ENCODE measurements at regions not wholly inside any gene's neighbourhood (a gene's known extent, or its start where the extent isn't known, plus 50 kb on each side); places are given as distances from the start of the nearest gene placed in this dataset.

DNA sequence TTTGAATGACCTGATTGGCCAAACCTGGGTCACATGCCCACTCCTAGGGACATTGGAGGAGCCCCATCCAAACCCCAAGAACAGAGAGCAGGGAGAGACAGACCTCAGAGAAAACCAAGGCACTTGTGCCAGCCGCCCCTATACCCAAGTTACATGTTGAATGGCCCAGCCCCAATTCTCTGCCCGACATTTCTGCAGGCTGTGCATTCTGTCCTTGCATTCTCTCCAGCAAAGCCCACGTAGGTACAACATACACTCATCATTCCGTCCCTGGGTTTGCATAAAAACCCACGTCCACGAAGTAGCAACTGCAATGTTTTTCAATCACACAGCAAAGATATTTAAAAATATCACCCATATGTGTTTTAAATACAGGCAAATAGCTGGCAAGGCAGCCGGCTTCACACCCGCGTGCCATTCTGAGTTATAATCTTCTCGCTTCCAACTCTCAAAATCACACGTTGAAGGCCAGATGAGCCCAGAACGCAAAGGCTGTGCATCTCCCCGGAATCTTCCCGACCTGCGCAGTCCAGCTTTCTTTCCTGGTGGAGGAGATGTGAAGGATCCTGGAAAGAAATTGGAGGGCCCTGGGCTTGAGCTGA lies 91.7 kb upstream of the MYL2 start:
- DNase-seq (ENCODE audit: low spot score): no peak

- no peak for DNase-seq (ENCODE audit: low spot score)
These were observed 90.7 kb upstream of the MYL2 start for GRCh38 chr12:111010916-111011657.

DNA sequence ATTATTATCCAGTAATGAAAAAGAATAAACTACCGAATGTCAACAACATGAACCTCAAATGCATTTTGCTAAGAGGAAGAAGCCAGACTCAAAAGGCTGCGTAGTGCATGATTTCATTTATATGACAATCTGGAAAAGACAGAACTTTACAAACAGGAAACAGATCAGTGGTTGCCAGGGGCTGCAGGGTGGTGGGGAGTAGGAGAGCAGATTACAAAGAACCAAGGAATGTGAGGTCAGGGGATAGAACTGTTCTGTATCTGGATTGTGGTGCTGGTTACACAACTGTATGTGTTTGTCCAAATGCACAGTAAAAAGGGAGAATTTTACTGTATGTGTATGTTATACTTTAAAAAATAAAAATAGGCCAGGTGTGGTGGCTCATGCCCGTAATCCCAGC lies 89.7 kb upstream of the MYL2 start:
- DNase-seq (ENCODE audit: low spot score): no peak

DNA sequence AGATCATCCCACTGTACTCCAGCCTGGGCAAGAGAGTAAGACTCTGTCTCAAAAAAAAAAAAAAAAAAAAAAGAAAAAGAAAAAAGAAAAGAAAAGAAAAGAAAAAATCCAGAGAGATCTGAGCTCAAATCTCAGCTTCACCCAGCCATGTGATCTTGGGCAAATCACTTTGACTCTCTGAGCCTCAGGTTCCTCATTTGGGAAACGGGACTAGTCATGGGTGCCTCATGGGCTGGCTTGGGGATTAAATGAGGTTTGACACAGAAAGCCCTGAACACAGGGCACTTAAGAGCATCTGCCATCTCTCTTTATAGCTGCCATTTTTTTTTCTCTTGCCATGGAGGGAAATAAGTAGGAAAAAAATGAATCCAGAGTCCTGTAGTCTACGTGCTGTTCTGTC lies 86.2 kb upstream of the MYL2 start:
- DNase-seq (ENCODE audit: low spot score): no peak

- DNase-seq (ENCODE audit: low spot score): no peak
These were observed 78.6 kb upstream of the MYL2 start for GRCh38 chr12:110998971-110999370.

DNA sequence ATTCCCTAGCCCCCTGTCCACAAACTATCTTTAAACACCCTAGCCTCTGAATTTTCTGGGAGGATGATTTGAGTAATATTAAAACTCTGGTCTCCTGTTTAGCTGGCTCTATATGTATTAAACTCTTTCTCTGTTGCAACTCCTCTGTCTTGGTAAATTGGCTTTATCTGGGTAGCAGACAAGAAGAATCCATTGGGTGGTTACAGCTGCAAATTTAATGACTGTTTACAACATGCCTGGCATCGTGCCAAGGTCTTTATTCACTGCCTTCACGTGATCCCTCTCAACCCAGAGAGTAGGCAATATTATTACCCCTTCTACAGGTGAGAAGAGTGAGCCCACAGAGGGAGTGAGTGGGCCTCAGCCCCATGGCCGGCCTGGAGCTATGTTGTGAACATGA lies 77.8 kb upstream of the MYL2 start:
- no peak for DNase-seq (ENCODE audit: low spot score)

DNA sequence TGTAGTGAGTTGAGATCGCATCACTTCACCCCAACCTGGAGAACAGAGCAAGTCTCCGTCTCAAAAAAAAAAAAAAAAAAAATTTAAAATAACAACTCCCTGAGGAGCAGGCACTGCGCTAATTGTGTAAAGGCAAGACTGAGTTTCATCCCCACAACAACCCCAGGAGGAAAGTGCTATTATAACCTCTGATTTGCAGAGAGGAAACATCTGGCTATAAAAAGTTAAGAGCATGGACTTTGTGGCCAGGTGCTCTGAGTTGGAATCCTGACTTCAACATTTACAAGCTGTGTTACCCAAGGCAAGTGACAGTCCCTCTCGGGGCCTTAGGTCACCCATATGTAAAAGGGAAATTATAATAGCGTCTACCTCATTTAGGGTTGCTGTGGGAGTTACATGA lies 76.0 kb upstream of the MYL2 start:
- no peak for DNase-seq (ENCODE audit: low spot score)

DNA sequence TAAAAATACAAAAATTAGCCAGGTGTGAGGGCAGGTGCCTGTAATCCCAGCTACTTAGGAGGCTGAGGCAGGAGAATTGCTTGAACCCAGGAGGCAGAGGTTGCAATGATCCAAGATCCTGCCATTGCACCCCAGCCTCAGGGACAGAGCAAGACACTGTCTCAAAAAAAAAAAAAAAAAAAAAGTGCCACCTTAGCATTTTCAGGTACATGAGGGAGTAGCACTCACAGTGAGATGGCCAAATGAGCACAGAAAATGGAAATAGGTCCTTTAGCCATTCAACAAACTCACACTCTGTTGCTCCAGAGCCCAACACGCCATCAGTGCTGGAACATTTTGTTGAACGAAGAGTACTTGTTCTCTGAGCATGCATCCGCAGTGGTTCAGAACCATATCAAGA lies 75.2 kb upstream of the MYL2 start:
- DNase-seq (ENCODE audit: low spot score): no peak

DNA sequence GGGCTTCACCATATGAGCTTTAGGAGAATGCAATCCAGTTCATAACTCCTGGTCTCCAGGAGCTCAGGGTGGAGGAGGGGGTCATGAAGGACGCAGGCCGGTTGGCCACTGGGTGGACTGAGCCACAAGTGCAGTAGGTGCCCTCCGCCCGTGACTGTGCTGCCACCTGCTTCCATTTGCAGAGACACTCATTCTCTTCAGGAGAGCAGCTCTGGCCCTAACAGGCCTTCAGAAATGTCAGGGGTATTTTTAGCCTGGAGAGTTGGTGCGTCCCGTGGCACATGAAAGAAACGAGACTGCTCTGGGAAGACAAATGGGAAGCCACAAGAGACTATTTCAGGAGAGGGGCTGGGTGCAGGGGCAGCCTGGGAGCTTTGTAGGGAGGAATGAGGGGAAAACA lies 74.6 kb upstream of the MYL2 start:
- DNase-seq (ENCODE audit: low spot score): no peak

DNA sequence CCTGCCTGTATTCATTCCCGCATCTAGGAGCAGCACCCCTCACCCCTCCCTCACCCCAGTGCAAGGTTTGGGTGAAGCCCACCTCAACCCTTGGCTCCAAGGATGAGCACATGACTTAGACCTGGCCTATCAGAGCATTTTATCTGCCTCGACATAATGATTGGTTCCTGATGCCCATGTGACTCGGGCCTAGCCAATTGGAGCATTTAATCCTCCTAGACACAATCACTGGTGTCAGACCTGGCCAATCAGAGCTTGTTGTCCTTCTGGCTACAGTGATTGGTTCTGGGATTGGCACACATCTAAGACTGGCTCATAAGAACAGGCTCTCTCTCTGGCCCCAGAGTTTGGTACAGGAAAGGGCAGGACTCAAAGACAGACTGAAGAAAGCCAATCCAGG lies 73.1 kb upstream of the MYL2 start:
- DNase-seq (ENCODE audit: low spot score): no peak

DNA sequence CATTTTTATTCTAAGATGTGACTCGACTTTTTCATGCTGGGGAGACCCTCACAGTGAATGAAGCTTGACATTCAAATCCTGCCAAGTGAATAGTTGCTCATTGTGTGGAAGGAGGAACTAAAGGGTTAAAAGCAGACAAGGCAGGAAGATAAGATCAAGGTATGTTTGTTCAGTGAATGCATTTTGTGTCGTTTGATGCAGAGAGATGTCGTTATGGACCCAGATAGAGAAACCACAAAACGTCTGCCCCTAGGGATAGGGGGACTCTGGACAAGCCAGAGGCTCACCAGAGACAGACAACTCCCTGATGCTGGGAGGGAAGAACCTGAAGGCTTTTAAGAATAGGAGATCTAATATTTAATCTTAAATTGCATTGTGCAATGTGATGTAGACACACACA lies 72.5 kb upstream of the MYL2 start:
- DNase-seq (ENCODE audit: low spot score): no peak

DNA sequence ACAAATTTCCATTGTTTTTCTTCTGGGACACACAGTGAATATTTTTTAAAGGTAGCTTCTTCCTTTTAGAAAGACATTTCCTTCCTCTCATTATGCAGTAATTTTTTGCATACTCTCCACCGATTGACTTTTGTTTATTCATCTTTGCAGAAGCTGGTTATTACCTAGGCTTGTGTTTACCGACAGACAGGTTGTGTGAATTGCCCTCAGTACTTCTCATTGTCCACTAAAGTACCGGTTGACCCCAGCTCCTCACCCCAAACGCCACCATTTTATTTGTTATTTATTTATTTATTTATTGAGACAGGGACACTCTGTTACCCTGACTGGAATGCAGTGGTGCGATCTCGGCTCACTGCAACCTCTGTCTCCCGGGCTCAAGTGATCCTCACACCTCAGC lies 63.4 kb upstream of the MYL2 start:
- no peak for DNase-seq (ENCODE audit: low spot score)

DNA sequence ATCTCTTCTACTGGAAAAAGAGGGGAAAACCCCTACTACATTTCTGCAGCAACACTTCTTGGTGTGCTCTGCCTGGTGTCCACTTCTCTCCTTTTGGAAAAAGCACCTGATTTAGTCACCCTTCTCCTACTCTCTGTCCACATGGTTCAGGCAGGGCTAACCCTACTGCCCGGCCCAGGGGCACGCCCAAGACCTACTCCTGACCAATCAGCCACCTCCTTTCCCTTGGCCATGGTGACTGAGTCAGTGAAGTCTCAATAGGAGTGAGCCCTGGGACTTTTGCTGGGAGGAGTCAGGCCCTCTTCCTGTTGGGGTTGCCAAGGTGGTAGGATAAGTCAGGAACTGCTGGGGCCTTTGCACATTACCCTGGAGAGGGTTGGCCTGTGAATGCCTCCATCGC lies 52.5 kb upstream of the MYL2 start:
- no peak for DNase-seq (ENCODE audit: low spot score)

GRCh38 chr12:110971936-110972335 lies 51.6 kb upstream of the MYL2 start:
- no peak for DNase-seq (ENCODE audit: low spot score)

- DNase-seq (ENCODE audit: low spot score): no peak
These were observed 51.0 kb upstream of the MYL2 start for GRCh38 chr12:110971189-110971920.
